T-helper 1 cell treated with Interleukin-12 subunit alpha and Interleukin-12 subunit beta and Interleukin-4 antibody, amounts not matched to agents 30 ng/mL and 1 ng/mL, for 36 hours (primary cell): ENCODE measurements at regions not wholly inside any gene's neighbourhood (a gene's known extent, or its start where the extent isn't known, plus 50 kb on each side); places are given as distances from the start of the nearest gene placed in this dataset.

Experiments used
- intact Hi-C: fragments of 100-400 bp; cut with micrococcal nuclease; formaldehyde crosslinking; loops from one replicate; pipeline ENCODE4 v1.15.1; 2024

- intact Hi-C loops: no loop called here
Observed at GRCh38 chr18:76202322-76202721, 292.7 kb downstream of the ZNF516 start.

GRCh38 chr18:76195601-76196000 is 299.4 kb downstream of the ZNF516 start:
- intact Hi-C loops: no loop called here

DNA sequence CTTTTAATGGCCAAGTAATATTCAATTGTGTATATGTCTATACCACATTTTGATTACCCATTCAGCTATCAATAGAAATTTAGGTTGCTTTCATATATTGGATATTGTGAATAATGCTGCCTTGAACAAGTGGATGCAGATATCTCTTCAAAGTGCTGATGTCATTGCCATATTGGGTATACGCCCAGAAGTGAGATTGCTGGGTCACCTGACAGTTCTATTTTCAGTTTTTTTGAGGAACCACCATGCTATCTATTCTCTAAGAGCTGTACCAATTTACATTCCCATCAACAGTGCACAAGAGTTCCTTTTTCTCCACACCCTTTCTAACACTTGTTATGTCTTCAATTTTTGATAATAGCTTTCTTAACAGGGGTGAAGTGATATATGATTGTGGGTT is 306.9 kb downstream of the ZNF516 start:
- intact Hi-C loops: no loop called here

DNA sequence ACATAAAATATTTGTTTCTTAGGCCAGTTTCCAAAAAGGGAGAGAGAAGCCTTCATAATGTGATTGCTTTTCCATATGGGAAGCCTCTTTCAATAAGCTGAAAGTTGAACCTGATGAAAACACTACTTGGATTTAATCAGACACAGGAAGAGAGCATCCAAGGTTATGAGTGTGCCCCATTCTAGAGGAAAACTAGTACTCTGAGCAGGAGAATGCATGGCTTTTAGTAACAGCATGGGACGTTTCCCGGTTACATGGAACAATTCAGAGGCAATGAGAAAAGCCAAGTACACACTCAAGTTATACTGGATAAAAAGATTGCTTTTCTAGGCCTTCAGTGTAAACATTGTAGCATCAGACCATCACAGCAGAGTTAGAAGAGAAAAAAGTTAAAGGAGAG is 315.8 kb downstream of the ZNF516 start:
- intact Hi-C loops: no loop called here

- intact Hi-C loops: no loop called here
Observed at GRCh38 chr18:76177160-76177559, 317.9 kb downstream of the ZNF516 start.

DNA sequence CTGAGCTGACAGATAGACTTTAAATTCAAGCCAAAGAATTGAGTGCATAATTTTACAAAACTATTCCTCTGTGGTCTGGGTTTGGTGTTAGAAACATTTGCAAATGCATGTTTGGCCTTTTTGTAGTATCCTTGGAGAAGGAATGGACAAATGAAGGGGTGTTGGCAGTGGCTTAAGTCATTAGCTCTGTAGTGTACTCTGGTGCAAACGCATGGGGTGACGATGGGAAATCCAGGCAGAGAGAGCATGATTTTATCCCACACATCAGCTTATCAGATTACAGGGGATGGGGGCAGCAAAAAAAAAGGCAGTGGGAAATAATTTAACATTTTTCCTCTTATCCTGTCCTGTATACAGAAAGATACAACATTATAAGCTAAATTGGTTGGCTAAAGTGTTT is 320.6 kb downstream of the ZNF516 start:
- intact Hi-C loops: no loop called here

DNA sequence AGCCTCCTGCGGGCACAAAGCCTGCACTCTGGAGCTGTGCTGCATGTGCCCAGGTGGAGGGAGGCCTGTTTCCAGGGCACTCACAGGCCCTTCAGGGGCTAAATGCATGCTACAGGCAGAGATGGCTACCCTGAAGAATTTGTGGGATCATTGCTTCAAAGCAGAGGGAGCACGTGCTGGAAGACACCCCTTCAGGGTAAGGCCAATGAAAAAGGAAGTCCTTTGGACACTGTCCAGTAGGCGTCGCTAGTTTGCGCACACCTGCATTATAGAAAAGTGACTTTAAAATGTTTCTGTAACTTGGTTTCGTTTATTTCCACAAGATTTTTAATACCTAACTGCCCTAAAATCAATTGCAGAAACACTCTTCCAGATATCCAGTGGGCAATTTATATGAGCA is 325.3 kb downstream of the ZNF516 start:
- intact Hi-C loops: loop anchor here (2.0 kb wide), 1 partner anchor 53 kb away; no protein-coding TSS in a partner anchor

- intact Hi-C loops: loop anchor here (2.0 kb wide), 1 partner anchor 51 kb away; no protein-coding TSS in a partner anchor
Observed at GRCh38 chr18:76167845-76168621, 327.0 kb downstream of the ZNF516 start.

DNA sequence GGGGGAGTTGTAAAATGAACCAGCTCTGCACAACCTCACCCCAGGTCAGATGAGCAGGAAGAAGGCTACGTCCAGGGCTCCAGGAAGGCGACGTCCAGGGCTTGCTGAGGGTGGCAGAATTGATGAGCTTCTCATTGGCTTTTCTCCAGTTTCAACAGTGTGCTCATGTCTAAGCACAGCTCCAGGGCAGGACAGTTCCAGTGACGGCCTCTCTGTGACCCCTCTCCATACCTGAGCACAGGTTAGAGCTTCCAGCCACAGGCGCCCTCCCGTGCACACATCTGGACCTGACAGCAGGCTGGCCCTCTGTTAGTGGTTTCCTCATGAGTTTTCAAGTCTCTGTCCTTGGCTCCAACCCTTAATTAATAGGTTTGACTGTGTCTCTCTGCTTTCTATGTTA is 327.6 kb downstream of the ZNF516 start:
- intact Hi-C loops: no loop called here

DNA sequence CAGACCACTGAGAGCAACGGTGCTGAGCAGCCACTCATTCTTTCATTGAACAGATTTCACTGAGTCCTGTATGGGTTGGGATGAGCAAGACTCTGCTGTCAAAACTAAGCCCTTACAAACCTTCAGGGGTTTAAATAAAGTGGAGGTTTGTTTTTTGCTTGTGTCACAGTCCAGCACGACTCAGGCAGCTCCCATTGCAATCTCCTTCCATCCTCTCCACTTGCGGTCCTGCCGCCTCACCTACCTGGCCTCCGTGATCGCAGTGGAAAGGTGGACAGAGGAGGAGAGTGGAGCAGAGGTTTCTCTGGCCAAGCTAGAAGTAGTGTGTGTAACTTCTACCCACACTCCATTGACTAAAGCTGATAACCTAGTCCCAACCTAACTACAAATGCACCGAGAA is 332.2 kb downstream of the ZNF516 start:
- intact Hi-C loops: no loop called here

DNA sequence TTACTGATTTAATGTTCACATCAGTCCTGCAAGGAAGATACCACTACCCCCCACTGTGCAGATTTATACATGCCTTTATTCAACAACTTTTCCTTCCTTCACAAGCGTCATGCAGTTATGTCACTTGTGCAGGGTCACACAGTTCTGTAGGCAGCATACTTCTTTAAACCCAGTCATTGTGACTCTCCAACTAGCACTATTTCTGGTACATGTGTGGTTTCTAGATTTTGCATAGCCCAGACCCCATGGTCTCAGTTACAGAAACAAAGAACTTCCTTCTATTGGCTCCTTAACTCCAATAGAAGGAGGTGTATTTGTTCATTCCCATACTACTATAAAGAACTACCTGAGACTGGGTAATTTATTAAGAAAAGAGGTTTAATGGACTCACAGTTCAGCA is 333.1 kb downstream of the ZNF516 start:
- intact Hi-C loops: no loop called here

DNA sequence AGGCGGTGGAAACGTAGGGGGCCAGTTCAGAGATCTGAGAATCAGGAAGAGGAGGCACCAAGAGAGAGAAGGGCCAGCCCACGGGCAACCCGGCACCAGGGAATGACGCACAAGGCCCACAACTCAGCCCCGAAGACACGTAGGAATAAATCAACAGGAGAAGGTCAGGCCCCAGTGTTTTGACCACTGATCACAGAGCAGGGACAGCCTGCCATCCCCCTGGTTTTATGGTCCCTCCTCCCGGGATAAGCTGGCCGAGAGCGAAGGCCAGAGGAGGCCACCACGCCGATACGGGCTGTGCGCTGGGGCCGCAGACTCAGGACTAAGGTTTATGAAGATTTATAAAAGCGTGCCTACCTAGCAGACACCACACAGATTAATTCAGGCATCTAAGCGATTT is 341.4 kb downstream of the ZNF516 start:
- intact Hi-C loops: no loop called here

GRCh38 chr18:76149734-76150133 is 345.3 kb downstream of the ZNF516 start:
- intact Hi-C loops: no loop called here

DNA sequence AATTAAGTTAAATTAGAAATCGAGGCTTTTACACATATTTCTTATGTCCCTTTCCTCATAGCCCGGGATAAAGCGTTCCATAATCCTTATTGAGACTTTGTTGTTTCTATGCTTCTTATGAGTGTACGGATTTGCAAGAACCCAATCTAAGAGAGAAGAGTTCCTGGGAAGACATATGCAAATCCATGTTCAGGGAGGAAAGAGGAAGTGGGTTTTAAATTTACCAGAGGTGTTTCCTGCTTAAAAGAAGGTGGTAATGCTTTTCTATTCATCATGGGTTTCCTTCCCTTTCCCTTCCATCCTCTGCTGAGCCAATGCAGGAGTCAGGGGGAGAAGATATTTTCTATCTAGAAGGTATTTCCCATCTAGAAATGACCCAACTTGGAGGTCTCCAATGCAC is 345.8 kb downstream of the ZNF516 start:
- intact Hi-C loops: no loop called here

GRCh38 chr18:76145521-76146376 is 349.3 kb downstream of the ZNF516 start:
- intact Hi-C loops: no loop called here

DNA sequence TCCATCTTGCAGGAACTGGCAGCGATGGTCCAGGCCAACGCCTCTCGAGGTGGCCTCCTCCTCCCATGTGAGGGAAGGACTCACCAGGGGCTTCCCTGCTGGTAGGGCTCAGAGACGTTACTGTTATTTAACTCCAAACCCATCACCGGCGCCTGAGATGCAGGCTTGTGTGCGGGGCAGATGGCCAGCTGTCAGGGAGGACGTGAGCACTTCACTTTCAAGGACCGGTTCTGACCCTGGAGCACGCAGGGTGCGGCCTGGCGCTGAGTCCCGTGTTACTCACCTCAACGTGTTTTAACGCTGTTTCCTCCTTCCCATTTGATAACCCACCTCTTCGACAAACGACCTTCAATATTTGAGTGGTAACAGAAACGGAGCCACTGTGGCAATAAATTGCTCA is 350.2 kb downstream of the ZNF516 start:
- intact Hi-C loops: no loop called here

- intact Hi-C loops: no loop called here
Observed at GRCh38 chr18:76142611-76143010, 352.4 kb downstream of the ZNF516 start.

- intact Hi-C loops: no loop called here
Observed at GRCh38 chr18:76139844-76140243, 355.2 kb downstream of the ZNF516 start.

DNA sequence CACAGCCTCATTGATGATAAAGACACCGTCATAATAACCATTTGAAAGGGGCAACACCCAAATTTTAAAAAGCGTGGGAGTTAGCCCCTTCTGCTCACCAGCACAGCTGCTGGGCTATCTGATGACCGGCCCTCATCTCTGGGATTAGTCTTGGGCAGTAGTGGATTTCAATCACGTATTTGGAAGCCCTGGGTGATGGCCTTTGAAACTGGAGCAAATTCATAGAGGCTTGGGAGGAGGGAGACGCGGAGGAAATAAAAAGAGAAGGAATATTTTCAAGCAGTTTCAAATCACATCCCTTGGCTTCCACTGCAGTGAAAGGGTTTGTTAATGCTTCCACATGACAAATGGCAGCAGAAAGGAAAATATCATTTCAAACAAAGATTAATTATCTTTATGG is 357.8 kb downstream of the ZNF516 start:
- intact Hi-C loops: no loop called here

GRCh38 chr18:76136701-76137100 is 358.3 kb downstream of the ZNF516 start:
- intact Hi-C loops: no loop called here

DNA sequence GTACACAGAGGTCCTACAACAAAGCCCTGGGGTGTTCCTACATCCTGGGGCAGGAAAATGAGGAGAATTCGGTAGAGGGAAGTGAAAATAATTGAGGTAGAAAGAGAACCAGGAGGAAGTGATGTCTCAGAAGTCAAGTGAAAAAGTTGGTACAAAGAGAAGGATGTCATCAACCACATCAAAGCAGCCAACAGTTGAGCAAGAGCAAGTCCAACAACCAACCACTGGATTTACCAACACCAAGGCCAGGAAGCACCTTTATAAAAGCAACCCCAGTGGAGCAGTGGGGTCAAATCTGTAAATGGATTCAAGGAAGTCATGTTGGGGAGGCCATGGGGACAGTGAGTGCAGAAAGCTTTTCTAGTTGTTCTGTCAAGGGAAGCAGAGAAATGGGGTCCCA is 360.4 kb downstream of the ZNF516 start:
- intact Hi-C loops: no loop called here

GRCh38 chr18:76133873-76134272 is 361.2 kb downstream of the ZNF516 start:
- intact Hi-C loops: no loop called here

- intact Hi-C loops: no loop called here
Observed at GRCh38 chr18:76131738-76132137, 363.3 kb downstream of the ZNF516 start.
